HG02642 (cell line): ENCODE measurements at regions not wholly inside any gene's neighbourhood (a gene's known extent, or its start where the extent isn't known, plus 50 kb on each side); places are given as distances from the start of the nearest gene placed in this dataset.
"Not testable (repeated sequence)": the region's sequence is repeated elsewhere in the genome, so short reads cannot be mapped to it uniquely, and the experiment has no call there.

Experiments used
- ATAC-seq: cut with Tn5 transposase; IDR thresholded peaks from one replicate; pipeline ENCODE4 v1.9.1; 2021; ENCODE audit warnings: mild to moderate bottlenecking; ENCODE audit not compliant: unreplicated experiment, poor library complexity

DNA sequence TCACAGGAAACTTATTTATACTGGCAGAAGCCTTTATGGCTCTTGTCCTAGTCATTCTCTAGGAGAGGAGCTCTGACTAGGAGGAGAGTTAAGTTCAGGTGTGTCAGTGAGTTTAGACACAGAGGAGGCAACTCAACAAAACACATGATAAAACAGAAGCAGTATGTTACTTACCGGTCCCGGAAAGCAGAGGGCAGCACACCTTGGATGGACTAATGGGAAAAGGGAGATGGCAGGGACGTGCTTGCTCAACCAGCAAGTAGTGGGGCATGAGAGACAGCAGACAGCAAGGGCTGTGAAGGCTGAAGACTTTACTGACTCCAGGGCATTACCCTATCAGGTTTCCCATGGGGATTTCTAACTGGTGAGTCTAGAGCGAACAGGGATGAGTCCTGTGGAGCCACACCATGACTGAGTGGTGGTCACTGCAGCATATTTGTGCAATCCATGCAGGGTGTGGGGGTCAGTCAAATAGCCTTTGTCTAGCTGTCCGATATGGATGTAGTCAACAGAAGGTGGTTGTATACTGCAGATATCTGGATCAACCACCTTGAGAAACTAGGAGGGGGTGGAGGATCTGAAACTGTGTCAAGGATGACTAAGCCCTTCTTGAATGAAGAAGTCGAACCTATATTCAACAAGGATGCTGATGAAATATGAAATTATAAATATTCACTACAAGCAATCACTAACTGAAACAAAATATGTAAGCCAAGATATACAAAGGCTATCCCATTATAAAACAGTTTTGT, 596.3 kb upstream of the CHRM3 start:
- no peak for ATAC-seq

DNA sequence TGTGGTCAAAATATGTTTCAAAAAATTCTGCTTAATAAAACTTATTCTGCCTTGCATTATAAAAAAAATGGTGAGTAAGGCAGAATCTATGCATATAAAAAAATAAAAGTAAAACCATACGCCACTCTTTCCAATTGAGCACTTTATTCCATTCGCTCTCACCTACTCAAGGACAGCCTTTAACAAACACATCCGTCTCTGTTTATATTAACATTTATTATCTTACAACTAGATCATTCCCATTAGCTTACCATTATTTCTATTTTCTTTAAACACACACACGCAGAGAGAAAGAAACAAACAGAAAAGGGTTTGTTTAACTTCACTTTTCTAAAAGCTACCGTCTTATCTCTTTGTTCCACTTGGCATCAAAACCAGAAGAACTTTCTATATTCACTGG, 598.9 kb upstream of the CHRM3 start:
- ATAC-seq, result no peak

DNA sequence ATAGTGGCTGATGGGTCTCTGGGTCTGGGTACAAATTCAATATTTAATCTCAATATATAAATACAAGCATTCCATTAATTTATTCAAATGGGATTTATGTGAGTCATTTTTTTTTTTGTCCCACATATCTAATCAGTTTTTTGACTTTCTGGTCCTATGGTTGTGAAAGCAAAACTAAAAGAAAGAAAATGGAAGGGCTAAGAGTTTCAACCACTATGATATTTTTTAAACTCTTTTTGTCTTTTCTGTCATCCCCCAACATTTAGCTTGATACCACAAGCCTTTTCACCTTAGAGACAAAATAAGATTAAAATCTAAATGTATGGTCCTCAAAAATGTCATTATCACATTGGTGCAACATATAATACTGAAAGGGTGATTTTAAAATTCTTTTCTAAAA, 602.7 kb upstream of the CHRM3 start:
- ATAC-seq, result no peak

GRCh38 chr1:238779716-238780115, 606.7 kb upstream of the CHRM3 start:
- ATAC-seq, result no peak

DNA sequence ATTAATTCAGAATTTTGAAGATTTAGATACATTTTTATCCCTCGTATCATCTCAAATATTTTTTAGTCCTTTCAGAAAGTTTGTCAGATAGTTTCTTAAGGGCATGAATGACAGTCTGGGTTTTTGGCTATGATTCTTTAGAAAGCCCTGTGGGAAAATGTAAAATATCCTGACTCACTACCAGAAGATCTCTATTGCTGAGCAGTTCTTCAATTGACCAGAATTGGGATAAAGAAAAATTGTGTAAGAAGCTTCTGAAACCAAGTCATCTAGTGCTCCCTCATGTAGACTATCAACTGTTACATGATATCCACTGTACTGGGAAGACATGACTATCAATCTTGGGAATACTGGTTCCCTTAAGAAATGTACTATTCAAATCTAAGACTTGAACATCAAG, 608.3 kb upstream of the CHRM3 start:
- no peak for ATAC-seq

GRCh38 chr1:238777551-238777950, 608.8 kb upstream of the CHRM3 start:
- ATAC-seq, result no peak

DNA sequence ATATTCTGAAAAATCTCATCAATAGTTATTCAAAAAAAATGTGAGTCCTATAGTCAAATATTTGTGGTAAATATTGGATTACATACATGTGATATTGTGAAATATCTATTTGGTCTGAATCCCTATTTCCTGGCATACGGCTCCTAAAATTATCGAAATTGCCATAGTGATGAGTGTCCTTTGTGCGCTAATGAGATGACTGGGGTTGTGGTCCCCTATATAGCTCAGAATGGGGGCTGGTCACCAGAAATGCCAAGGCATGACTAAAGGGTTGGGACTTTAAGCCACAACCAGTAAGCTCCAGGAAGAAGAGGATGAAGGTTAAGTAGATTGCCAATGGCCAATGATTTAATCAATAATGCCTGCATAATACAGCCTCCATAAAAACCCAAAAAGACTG, 610.2 kb upstream of the CHRM3 start:
- ATAC-seq, result no peak

DNA sequence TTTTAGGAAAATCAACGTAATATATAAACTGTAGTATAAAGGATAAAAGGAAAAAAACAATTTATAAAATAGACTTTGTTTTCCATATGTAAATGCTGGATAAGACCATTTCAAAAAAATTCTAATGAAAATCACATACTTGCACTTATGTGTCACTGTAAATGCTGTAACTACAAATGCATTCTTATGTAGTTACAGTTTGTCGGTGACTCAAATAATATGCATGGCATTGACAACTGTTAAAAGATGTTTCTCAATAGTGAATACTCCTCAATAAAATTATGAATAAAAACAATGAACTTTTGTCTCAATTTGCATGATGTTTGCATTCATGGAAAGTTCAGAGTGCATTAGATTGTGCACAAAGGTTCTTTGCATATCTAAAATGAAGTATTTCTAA, 614.0 kb upstream of the CHRM3 start:
- ATAC-seq, result no peak

DNA sequence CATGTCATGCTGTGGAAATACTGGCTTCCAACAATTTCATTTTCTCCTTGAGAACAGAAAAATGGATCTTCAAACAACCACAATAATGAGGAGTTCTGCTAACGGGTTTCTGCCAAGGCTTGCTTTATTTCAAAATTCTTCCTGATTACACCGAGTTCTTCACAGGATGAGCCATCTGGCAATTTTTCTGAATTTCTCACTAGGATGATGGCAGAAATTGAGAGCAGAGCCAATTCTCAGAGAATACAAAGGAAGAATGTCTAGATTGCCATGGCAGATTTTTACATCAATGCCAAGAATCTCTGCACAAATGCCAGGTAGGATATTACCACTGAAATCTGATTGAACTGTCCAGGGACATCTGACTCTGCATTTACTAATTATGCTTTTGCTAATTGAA, 619.0 kb upstream of the CHRM3 start:
- ATAC-seq, result no peak

DNA sequence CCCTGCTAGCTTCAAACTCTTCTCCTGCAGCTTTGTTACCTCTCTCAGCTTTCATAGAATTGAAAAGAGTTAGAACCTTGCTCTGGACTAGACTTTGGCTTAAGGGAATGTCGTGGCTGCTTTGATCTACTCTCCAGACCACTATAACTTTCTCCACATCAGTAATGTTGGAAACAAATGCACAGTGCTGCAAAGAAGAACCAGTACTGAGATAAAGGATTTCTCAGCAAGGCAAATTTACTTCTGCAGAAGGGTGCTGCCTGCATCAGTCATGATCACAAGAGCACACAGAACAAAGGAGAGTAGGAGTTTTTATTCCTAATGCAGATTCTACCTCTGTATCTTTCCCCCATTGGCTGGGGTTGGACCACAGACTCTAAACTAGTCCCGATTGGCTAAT, 621.6 kb upstream of the CHRM3 start:
- ATAC-seq, result no peak

DNA sequence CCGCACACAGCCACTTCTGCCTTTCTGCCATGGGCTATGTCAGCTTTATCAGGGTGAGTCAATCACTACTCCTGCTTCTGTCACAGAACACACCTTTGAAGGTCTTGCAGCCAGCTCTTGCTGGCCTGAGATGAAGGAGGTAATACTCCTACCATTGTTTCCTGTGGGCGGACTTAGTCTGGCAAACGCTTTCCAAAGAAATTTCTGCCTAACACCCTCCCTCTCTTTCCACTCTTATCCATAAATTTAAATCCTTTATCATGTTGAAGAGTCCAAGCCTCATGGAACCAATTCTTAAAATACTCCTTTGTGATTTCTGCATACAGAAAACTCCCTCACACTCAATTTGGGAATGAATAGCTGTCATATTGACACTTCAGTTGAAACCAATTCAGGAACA, 633.1 kb upstream of the CHRM3 start:
- ATAC-seq, result no peak

GRCh38 chr1:238752327-238752726, 634.0 kb upstream of the CHRM3 start:
- ATAC-seq, result no peak

GRCh38 chr1:238745069-238745468, 641.3 kb upstream of the CHRM3 start:
- ATAC-seq, result no peak

DNA sequence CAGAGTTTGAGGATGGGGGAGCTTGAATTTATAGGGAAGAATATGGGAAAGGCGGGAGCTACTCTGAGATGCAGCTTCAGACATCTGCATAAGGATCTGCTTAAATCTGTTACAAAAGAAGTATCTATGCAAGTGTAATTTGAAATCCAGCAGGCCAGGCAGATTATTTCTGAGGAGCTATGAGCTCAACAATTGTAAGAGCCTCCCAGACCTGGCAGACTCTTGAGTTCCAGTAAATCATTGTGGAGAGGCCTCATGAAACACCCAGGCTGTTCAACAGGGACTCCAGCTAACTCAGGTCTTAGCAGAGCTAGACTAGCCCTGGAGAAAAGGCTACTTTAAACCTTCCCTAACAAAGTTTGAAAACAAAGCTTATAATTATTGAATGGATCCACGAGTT, 647.5 kb upstream of the CHRM3 start:
- no peak for ATAC-seq

DNA sequence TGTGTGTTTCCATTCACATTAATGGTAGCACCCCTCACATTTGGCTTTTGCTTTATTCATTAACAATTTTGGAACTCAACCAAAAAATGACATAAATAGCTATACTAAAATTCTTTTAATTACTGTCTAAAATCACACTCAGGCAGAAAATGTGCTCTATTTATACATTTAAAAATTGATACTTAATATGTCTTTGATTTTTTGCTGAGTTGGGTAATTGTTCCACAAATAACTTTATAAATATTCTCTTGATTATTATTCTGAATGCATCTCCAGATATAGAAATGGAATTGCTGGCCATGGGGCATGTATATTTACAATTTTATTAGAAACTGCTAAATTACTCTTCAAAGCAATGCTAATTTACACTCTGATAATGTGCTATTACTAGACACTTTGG, 658.7 kb upstream of the CHRM3 start:
- no peak for ATAC-seq

DNA sequence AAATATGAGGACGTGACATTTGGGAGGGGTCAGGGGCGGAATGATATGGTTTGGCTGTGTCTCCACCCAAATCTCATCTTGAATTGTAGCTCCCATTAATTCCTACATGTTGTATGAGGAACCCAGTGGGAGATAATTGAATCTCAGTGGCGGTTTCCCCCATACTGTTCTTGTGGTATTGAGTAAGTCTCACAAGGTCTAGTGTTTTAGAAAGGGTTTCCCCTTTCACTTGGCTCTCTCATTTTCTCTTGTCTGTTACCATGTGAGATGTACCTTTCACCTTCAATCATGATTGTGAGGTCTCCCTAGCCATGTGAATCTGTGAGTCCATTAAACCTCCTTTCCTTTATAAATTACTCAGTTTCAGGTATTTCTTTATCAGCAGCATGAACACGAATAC, 663.6 kb upstream of the CHRM3 start:
- no peak for ATAC-seq

GRCh38 chr1:238710697-238711096, 675.7 kb upstream of the CHRM3 start:
- no peak for ATAC-seq

DNA sequence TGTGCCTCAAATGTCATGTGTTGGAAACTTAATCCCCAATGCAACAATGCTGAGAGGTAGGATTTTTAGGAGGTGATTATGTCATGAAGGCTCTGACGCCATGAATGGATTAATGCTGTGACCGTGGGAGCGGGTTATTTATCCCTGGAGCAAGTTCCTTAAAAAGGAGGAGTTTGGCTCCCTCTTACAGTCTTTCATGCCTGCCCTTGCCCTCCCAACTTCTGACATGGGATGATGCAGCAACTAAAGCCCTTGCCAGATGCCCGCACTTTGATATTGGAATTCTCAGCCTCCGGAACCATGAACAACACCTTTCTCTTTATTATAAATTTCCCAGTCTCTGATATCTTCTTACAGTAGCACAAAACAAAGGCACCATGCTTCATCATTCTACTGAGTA, 685.3 kb upstream of the CHRM3 start:
- ATAC-seq, result no peak

GRCh38 chr1:238690415-238690814, 696.0 kb upstream of the CHRM3 start:
- ATAC-seq, result no peak

- not testable (repeated sequence) for ATAC-seq
These were observed 701.8 kb upstream of the CHRM3 start for GRCh38 chr1:238684576-238684975.

DNA sequence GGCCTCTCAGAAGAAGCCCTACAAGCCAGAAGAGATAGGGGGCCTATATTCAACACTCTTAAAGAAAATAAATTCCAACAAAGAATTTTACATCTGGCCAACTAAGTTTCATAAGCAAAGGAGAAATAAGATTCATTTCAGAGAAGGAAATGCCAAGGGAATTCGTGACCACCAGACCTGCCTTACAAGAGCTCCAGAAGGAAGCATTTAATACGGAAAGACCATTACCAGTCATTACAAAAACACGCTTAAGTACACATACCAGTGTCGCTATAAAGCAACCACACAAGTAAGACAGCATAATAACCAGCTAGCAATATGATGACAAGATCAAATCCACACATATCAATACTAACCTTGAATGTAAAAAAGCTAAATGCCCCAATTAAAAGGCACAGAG, 704.9 kb upstream of the CHRM3 start:
- ATAC-seq, result no peak

- ATAC-seq, result no peak
These were observed 705.3 kb upstream of the CHRM3 start for GRCh38 chr1:238681021-238681420.

- ATAC-seq, result no peak
These were observed 708.8 kb upstream of the CHRM3 start for GRCh38 chr1:238677567-238677966.
